Ishikawa (cell line): ENCODE measurements at regions not wholly inside any gene's neighbourhood (a gene's known extent, or its start where the extent isn't known, plus 50 kb on each side); places are given as distances from the start of the nearest gene placed in this dataset.
A peak's percentile ranks its signal among the peaks of the same experiment; 100 is the strongest.

Source experiments
- CEBPB ChIP-seq: IDR thresholded peaks from 2 replicates; pipeline ENCODE4 v1.6.1; 2012
- CREB1 ChIP-seq: IDR thresholded peaks from 2 replicates; pipeline ENCODE4 v1.6.1; 2012; ENCODE audit warnings: low read depth
- EGR1 ChIP-seq: IDR thresholded peaks from 2 replicates; pipeline ENCODE4 v1.6.1; 2012
- EP300 ChIP-seq: IDR thresholded peaks from 2 replicates; pipeline ENCODE4 v1.6.1; 2012; ENCODE audit warnings: borderline replicate concordance
- FOXM1 ChIP-seq: IDR thresholded peaks from 2 replicates; pipeline ENCODE4 v1.6.1; 2012; ENCODE audit warnings: low read depth, borderline replicate concordance
- NFIC ChIP-seq: IDR thresholded peaks from 2 replicates; pipeline ENCODE4 v1.6.1; 2012
- RAD21 ChIP-seq: IDR thresholded peaks from 2 replicates; pipeline ENCODE4 v1.6.1; 2012; ENCODE audit warnings: low read depth
- TAF1 ChIP-seq: IDR thresholded peaks from 2 replicates; pipeline ENCODE4 v1.6.1; 2012; ENCODE audit warnings: low read depth, mild to moderate bottlenecking
- TCF12 ChIP-seq: IDR thresholded peaks from 2 replicates; pipeline ENCODE4 v1.6.1; 2012; ENCODE audit warnings: low read depth
- TEAD4 ChIP-seq: IDR thresholded peaks from 2 replicates; pipeline ENCODE4 v1.6.1; 2012
- YY1 ChIP-seq: IDR thresholded peaks from 2 replicates; pipeline ENCODE4 v1.6.1; 2012; ENCODE audit warnings: low read depth
- TF ChIP-seq, protein P1 (sequence below): IDR thresholded peaks from 2 replicates; pipeline ENCODE4 v1.6.1; 2012; ENCODE audit warnings: low read depth, mild to moderate bottlenecking
- TF ChIP-seq, protein P2 (sequence below): IDR thresholded peaks from 2 replicates; pipeline ENCODE4 v1.6.1; 2012
- TF ChIP-seq, protein P3 (sequence below): IDR thresholded peaks from 2 replicates; pipeline ENCODE4 v1.6.1; 2012

DNA sequence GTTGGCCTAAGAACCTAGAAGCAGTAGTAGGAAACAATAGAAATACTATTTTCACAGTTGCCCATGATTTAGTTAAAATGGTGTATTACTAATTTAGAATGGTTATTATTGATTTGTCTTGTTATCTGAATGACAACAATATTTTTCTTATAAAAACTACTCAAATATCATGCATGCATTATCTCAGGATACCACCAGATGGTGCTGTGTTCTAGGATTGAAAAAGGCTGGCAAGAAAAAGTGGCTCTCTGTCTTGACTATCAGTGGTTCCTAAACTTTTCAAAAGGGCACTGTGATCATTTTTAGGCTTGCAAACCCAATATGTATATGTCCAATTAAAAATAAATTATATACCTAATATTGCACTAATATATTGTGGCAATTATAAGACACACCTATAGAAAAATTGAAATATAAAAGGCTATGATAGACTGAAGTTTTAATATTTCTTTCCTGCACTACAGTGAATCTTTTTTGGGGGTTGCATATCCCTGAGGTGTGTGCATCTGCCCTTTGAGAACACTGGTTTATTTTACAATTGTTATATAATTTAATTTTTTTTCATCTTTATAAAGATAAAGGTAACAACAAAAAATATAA lies 131.7 kb upstream of the MLIP start:
- TF ChIP-seq YY1 (no peak), CEBPB (no peak), TCF12 (no peak), TAF1 (no peak), EP300 (no peak), CREB1 (no peak), EGR1 (no peak), RAD21 (peak; percentile 76), NFIC (no peak), FOXM1 (no peak), TEAD4 (no peak)
- TF ChIP-seq, protein P1, sequence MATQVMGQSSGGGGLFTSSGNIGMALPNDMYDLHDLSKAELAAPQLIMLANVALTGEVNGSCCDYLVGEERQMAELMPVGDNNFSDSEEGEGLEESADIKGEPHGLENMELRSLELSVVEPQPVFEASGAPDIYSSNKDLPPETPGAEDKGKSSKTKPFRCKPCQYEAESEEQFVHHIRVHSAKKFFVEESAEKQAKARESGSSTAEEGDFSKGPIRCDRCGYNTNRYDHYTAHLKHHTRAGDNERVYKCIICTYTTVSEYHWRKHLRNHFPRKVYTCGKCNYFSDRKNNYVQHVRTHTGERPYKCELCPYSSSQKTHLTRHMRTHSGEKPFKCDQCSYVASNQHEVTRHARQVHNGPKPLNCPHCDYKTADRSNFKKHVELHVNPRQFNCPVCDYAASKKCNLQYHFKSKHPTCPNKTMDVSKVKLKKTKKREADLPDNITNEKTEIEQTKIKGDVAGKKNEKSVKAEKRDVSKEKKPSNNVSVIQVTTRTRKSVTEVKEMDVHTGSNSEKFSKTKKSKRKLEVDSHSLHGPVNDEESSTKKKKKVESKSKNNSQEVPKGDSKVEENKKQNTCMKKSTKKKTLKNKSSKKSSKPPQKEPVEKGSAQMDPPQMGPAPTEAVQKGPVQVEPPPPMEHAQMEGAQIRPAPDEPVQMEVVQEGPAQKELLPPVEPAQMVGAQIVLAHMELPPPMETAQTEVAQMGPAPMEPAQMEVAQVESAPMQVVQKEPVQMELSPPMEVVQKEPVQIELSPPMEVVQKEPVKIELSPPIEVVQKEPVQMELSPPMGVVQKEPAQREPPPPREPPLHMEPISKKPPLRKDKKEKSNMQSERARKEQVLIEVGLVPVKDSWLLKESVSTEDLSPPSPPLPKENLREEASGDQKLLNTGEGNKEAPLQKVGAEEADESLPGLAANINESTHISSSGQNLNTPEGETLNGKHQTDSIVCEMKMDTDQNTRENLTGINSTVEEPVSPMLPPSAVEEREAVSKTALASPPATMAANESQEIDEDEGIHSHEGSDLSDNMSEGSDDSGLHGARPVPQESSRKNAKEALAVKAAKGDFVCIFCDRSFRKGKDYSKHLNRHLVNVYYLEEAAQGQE: no peak
- TF ChIP-seq, protein P2, sequence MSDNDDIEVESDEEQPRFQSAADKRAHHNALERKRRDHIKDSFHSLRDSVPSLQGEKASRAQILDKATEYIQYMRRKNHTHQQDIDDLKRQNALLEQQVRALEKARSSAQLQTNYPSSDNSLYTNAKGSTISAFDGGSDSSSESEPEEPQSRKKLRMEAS: no peak
- TF ChIP-seq, protein P3, sequence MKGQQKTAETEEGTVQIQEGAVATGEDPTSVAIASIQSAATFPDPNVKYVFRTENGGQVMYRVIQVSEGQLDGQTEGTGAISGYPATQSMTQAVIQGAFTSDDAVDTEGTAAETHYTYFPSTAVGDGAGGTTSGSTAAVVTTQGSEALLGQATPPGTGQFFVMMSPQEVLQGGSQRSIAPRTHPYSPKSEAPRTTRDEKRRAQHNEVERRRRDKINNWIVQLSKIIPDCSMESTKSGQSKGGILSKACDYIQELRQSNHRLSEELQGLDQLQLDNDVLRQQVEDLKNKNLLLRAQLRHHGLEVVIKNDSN: no peak
